ENCODE measurements at regions not wholly inside any gene's neighbourhood (a gene's known extent, or its start where the extent isn't known, plus 50 kb on each side); places are given as distances from the start of the nearest gene placed in this dataset.

- peak; percentile 17 for DNase-seq (ENCODE audit: low spot score)
Measured at GRCh38 chr3:29057326-29057725, 223.5 kb upstream of the RBMS3 start.

- no peak for DNase-seq (ENCODE audit: low spot score)
Measured at GRCh38 chr3:29064085-29064484, 216.8 kb upstream of the RBMS3 start.

- peak; percentile 80 for DNase-seq (ENCODE audit: low spot score)
Measured at GRCh38 chr3:29065211-29065785, 215.6 kb upstream of the RBMS3 start.

DNA sequence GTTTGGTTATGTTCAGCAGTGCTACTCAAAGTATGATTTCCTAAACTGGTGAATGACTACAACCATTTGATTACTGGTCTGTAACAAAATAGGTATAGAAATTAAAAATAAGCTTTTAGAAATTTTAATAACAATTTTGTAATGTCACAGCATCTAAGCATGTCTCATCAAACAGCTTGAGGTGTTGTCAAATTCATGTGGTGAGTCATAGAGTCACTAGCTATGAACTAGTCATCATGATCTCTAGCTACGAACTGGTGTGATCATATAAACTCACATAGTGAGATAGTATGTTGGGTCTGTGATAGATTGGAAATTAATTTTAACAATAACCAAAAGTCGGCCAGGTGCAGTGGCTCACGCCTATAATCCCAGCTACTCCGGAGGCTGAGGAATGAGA is 213.9 kb upstream of the RBMS3 start:
- no peak for DNase-seq (ENCODE audit: low spot score)

- no peak for DNase-seq (ENCODE audit: low spot score)
Measured at GRCh38 chr3:29070959-29071634, 209.8 kb upstream of the RBMS3 start.

DNA sequence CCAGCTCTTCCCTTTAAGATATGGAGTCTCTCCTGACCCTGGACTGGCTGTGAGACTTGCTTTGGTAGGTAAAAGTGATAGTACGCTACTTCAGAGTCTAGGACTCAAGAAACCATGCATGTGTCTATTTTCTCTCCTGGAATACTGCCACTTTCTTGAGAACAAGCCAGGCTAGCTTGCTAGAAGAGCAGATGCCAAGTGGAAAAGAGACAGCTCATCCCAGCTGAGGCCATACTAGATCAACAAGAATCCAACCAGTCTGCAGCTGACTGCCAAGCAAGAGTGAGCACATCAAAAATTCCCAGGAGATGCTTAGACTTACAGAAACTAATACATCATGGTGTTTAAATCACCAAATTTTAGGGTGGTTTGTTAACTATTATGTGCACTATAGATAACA is 208.3 kb upstream of the RBMS3 start:
- DNase-seq (ENCODE audit: low spot score) = no peak

DNA sequence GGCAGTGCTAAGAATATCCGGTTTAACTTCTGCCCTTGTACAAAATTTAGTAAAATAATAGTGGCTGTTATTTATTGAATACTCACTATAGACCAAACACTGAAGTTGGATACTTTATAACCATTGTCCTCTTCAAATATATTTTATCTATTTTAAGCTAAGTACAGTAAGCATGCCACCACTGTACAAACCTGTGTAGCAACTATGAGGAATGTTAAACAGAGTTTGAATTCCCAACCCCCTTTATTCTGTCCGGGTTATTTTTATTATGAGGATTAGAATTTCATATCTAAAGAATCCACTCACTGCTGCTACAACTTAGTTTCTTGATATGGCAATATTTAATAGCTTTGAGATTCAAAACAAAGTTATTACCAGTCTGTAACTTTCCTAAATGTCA is 203.5 kb upstream of the RBMS3 start:
- no peak for DNase-seq (ENCODE audit: low spot score)

GRCh38 chr3:29079358-29079757 is 201.5 kb upstream of the RBMS3 start:
- no peak for DNase-seq (ENCODE audit: low spot score)

GRCh38 chr3:29080967-29081366 is 199.9 kb upstream of the RBMS3 start:
- no peak for DNase-seq (ENCODE audit: low spot score)

DNA sequence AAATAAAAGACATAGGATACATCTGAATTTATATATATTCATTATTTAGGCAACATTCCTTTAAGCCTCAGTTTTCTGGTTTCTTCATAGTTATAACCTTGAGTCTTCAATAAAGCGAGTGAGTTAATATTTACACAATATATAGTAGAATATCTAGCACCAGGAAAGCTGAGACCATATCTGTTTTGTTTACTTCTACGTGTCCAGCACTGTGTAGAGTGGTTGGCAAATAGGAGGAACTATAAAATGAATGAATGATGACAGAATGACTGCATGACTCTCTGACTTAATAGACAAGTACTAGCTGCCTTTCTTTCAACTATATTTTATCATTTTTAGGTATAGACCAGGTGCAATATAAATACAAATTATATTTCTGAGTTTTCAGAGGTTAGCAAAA is 197.8 kb upstream of the RBMS3 start:
- DNase-seq (ENCODE audit: low spot score) = no peak

DNA sequence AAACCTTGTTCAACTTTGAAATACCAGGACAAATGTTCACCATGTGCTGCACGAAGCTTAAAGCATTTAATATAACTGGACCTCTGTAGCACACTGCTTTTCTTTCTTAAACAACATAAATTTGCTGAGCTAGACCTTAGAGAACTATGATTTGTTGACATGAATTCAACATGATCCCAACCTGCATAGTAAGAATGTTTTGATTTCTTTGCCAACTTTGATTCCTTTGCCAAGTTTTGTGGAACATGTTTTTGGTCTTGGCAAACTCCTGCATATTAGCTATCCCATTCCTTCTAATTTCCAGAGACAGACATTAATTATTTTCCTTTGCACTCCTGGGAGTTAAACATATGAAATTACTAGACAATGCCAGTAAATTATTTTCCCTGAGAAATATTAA is 197.2 kb upstream of the RBMS3 start:
- no peak for DNase-seq (ENCODE audit: low spot score)

- no peak for DNase-seq (ENCODE audit: low spot score)
Measured at GRCh38 chr3:29088579-29088978, 192.3 kb upstream of the RBMS3 start.

GRCh38 chr3:29090912-29091597 is 189.8 kb upstream of the RBMS3 start:
- DNase-seq (ENCODE audit: low spot score) = no peak

- DNase-seq (ENCODE audit: low spot score) = no peak
Measured at GRCh38 chr3:29091599-29092189, 189.2 kb upstream of the RBMS3 start.

GRCh38 chr3:29092348-29092747 is 188.5 kb upstream of the RBMS3 start:
- no peak for DNase-seq (ENCODE audit: low spot score)

DNA sequence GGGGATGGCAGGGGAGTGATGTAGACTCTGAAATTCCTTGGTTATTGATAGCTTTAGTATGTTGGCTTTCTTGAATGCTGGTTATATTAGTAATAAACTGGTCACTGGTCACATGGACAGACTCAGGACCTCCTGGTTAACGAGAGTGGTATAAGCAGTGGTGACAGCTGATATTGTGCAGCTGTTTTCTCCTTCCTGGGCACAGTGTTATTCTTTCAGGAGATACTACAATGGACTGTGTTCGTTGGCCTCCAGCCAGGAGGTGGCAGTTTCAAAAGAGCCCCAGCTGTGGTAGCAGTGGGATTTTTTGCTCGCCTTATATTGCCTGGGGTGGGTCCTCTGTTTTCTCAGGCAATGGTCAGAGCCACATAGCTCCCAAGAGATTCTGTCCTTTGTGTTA is 181.6 kb upstream of the RBMS3 start:
- DNase-seq (ENCODE audit: low spot score) = no peak

DNA sequence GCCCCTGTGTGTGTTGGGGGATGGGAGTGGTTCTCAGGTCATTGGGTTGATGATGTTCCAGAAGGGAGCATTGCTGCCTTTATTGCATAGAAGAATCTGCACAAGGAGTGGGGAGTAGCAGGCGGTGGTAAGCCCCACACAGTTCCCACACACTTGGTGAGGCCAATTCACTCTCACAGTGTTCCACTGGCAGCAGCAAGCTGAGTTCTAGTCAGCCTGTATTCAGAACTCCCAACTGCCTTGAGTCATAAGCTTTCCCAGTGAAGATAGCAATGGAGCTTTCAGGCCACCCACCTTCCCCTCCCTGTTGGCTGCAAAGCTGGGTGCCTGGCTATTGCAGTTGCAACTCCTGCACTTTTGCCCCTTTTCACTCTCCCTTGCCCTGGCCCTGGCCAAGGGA is 181.1 kb upstream of the RBMS3 start:
- no peak for DNase-seq (ENCODE audit: low spot score)

DNA sequence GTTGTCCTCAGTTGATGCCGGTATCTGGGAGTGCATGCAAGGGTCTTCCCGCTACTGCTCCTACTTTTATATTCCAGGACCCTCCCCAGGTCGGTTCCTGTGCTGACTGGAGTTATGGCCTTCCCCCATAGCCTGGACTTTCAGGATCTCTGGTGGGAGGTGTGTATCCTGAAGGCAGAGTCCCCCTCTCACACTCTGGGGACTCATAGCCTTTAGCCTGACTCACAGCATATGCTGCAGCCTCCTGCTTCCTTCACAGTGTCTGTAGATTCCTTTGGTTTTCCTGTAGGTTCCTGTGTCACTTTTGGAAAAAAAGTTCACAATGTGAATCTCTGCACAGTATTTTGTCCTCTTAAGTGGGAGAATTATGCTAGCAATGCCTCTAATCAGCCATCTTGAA is 180.6 kb upstream of the RBMS3 start:
- DNase-seq (ENCODE audit: low spot score) = no peak

- DNase-seq (ENCODE audit: low spot score) = peak; percentile 17
Measured at GRCh38 chr3:29128001-29128400, 152.9 kb upstream of the RBMS3 start.

GRCh38 chr3:29137601-29138000 is 143.3 kb upstream of the RBMS3 start:
- no peak for DNase-seq (ENCODE audit: low spot score)

DNA sequence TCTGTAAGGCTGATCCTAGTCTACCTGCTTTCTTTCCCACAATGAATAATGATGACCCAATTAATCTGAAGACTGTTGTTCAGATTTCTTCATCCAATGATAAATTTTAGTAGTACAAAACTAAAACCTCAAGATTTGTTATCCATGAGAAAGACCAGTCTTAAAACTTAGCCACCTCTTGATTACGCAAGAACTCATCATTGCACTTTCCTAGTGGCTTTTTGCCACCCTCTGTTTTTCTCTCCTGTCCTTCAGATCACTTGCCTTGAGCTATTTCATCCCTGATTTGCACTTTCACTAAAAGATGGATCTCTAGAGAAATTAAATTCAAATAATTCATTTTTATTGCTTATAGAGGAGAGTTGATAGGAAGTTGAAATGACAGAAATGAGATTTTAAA is 142.7 kb upstream of the RBMS3 start:
- DNase-seq (ENCODE audit: low spot score) = no peak

DNA sequence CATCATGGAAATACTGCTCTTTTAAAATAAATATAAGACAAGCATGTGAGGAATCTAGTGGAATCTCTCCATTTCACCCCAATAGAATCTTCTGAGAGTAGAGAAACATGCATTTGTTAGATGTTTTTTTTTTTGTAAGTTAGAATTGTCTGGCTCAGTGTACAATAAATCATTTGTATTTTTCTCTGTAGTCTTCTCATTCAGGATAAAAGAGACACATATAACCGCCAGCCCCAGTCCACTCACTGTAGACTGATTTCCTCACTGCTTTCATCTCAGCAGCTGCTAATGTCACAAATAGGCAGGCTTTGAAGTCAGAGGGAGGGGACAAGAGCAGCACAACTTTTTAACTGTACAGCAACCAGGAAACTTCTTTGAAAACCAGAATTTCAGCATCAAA is 140.2 kb upstream of the RBMS3 start:
- no peak for DNase-seq (ENCODE audit: low spot score)

GRCh38 chr3:29141197-29141917 is 139.5 kb upstream of the RBMS3 start:
- DNase-seq (ENCODE audit: low spot score) = no peak
